ENCODE measurements at regions not wholly inside any gene's neighbourhood (a gene's known extent, or its start where the extent isn't known, plus 50 kb on each side); places are given as distances from the start of the nearest gene placed in this dataset.

DNA sequence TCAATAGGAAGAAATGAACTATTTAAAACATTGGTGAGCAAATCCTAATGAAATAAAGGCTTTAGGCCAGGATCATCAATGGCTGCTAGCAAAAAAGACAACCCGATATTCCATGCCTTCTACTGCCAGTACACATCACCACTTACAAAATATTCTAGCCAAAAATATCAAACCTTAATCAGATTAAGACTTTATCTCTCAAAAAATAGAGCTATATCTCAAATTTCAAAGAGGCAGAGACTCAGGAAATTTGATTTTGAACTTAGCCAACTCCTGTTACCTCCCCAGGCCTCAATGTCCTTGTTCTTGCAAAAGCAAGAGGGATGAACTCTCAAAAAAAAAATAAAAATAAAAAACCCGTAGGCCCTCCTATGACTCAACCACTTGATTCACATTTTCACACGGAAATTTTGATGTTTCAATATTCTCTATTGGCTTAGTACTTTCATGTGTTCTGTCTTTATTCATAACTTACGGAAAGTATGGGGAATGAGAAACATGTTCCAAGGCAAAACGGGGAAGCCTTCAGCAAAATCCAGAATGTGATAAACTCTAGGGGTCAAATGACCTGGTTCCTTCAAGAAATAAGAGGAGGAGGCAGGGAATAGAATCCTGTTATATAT, 273.3 kb upstream of the ZPLD1 start:
- DNase-seq = no peak

DNA sequence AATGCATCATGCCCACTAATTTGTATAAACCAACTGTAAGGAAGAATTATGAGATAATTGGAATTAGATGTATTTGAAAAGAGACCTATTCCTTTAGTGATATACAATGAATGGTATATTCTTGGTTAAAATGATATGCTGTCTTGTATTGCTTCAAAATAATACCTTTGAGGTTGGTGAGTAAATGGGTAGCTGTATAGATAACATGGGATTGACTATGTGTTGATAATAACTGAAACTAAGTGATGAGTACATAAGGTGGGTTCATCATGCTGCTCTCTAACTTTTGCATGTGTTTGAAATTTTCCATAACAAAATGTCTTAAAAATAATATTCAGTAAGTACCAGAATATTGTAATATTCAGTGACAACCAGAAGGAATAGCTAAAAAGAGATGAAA, 272.6 kb upstream of the ZPLD1 start:
- no peak for DNase-seq

DNA sequence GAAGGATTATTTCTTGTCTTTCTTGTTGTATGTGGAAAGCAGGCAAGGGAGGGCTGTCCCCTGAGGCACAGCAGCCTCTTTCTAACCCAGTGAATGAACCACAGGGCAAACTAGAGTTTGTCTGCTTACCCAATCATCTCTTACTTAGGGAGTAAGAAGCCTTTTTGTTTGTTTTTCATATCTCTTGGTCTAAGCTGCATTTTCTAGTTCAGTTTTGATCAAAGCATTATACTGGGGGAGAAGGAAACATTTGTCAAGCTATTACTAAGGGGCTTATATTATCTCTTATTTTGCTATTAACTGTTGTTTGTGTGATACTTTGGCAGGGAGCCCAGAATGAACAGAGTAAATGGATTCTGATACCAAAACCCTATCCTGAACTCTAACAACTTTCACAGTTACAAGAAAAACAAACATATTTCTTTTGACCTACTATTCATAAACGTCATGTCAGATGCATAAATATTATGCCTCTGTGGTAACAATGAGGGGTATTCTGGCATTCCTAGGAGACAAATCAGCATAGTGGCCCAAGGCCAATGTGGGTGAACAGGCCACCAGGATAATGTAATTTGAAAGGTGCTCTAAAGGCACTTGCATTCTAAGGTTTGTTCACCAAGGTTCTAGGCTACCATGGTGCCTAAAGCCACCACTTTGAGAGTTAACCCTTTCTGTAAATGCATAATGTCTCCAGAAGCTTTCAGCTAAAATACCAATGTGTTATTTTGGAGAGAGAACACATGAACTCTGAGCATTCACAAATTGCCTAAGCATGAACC, 271.6 kb upstream of the ZPLD1 start:
- DNase-seq = no peak

DNA sequence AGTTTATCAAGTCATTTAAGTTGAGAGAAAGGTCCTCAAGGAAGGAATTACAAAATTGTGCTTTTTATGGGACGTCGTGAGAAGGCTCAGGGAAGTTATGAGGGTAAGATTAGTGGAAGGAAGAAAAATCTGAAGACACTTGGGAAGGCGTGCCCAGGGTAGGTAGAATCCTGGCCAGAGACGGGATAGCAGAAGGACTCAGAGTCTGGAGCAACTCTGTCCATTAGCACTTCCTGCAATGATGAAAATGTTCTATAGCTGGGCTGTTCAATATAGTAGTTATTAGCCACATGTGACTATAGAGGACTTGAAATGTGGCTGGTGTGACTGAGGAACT, 271.0 kb upstream of the ZPLD1 start:
- DNase-seq = no peak

DNA sequence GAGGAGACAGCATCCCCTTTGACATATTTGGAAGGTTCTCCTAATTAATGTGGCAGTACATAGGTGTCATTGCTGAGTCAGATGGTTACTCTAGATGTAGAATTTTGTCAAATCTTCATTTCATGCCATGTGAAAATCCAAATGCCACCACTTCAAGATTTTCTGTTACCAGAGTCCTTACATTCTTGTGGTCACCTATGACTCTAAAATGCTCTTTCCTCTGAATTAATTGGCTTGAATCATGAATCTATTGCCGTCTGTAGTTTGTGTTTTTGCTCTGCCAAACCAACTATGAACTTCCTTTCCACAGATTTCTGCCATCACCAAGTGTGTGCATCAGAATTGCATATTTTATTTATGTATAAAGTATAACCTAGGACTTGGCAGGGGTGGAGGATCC, 269.4 kb upstream of the ZPLD1 start:
- no peak for DNase-seq

DNA sequence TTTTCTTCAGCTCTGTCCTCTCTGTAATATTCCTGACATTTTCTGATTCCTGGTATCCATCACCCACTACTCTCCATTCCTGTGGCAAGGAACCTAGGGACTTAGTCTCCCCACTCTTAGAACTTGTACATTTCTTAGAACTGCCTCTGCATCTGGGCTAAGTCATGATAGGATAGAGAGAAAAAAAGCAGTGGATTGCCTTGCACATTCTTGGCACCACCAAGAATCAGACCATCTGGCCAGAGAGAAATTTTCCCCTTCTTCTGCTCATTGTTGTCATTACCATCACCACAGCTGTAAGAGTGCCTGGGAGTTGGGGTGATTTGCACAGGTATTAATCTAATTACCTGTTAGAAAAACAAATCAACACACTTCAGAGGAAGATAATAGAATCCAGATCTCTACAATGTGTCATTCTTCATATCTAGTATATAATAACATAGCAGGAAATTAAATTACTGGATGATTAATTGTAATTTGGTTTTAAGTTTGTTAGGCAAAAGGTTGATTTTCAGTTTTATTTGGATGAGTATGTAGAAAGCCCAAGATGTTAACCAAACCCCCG, 264.8 kb upstream of the ZPLD1 start:
- no peak for DNase-seq

DNA sequence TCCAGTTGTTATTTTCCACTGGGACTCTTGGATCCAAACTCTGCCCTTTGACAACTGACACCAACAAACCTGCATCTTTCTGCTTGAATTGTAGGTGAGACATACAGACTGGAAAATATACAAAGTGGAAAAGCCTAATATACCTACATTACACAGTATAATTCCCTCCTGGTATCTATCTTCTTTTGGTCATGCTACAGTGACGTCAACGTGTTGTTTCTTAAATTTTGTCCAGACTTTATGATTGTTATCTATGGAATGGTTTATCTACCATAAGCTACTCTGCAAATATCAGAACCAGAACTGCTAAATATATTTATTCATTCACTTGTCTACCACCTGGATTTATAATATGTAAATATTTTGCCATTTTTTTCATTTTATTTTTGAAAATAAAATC, 264.3 kb upstream of the ZPLD1 start:
- no peak for DNase-seq

DNA sequence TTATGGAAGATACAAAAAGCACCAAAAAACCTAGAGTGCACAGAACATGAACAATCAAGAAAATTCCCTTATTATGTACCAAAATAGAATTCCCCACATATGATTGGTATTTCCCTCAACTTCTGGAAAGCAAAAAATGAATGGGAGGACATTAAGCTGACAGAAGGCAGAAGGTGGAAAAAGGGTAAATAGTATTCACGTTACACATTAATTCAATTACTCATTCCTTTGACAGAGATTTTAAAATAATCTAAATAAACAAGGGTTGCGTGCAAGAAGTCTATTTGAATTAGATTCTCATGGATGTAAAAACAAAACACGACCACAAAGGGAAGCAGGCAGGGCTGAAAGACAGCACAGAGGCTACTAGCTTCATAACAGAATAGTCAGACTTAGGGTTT, 260.5 kb upstream of the ZPLD1 start:
- no peak for DNase-seq

DNA sequence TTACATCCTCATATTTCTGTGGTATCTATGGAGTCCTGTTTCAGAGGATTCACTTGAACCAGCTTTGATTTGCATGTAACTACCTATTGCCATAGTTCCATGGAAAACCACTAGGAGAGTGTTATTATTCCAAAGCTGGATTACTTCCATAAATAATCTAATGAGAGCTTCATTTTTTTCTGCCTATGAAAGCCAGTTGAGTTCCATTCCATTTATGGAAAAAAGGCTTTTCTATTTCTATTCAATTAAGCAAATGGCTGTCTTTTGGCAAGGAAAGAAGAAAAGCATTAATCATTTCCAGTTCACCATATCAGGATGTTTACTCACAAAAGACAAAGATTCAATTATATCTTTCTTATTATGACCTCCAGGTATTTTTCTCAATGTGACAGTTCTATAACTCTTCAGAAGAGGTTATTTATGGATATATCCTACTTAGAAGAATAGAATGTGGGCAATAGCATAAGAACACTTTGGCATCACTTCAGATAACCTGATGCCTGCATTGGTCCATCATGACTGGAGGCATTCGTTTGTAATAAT, 259.9 kb upstream of the ZPLD1 start:
- DNase-seq = no peak

DNA sequence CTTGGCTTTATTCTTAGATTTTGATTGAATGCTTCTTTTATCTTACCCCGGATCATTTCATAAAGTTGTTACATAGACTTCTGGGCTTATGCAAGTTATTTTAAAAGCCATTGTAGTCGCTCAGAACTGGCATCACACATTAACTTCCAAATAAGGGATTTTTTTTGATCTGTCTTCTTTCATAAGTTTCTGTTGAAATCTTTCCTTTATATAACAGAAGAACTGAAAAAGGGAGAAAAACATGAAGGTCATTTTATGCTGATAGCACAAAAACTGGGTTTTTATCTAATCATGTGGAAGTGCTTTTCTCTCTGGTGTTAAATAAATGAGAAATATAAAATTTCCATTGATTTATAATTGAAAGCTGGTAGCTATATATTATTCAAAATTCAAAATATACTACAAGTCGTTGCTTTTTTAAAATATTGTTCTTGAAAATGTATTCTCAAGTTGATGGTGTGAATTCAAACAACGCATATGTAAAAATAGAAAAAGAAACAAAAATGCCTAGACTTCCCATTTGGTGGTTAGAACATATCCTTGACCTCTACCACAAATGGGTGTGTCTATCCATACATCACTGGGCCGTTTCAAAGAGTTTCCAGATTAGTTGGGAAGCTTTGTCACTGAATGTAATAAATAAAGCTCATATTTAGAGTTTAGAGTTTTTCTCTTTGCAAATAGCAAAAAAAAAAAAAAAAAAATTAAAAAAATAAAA, 258.3 kb upstream of the ZPLD1 start:
- DNase-seq = no peak

DNA sequence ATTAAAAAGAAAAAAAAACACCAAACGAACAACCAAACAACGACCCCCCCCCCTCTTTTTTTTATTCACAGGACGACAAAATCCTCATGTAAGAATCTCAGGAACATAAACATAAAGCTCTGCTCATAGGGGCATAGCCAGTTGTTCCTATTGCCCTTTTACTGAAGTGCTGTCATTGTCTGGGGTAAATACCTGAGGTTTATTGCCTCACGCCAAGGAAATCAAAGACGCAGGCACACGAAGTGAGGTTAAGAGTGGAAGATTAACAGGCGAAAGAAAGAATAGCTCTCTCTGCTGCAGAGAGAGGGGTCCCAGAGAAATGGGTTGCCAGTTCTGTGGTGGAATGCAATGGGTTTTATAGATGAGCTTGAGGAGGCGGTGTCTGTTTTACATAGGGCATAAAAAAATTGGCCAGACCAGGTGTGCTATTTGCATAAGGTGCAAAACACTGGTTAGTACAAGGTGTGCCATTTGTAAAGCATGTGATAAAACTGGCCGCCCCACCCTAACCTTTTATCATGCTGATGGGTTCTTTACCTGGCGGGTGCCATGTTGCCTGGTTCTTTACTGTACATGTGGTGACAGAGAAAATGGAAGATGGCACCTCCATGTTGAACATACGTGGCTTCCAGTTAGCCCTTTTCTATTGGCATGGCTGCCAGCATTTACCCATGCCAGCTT, 257.6 kb upstream of the ZPLD1 start:
- no peak for DNase-seq

DNA sequence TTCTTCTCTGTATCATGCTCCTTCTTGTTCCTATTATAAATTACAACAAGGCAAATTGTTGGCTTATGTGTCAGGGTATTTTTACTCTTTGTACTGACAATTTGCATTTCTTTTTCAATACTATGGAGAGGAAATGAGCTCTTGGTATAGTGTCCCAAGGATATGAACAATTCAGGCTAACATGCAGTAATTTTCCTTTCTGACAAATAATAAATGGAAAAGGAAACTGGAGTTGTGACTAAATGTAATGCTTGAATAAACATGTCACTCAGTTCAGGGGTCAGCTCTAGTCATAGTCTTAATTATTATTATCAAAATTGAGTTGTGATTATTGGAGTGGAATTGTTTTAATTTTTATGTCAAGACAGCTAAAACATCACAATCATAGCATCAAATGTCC, 256.0 kb upstream of the ZPLD1 start:
- DNase-seq = no peak

DNA sequence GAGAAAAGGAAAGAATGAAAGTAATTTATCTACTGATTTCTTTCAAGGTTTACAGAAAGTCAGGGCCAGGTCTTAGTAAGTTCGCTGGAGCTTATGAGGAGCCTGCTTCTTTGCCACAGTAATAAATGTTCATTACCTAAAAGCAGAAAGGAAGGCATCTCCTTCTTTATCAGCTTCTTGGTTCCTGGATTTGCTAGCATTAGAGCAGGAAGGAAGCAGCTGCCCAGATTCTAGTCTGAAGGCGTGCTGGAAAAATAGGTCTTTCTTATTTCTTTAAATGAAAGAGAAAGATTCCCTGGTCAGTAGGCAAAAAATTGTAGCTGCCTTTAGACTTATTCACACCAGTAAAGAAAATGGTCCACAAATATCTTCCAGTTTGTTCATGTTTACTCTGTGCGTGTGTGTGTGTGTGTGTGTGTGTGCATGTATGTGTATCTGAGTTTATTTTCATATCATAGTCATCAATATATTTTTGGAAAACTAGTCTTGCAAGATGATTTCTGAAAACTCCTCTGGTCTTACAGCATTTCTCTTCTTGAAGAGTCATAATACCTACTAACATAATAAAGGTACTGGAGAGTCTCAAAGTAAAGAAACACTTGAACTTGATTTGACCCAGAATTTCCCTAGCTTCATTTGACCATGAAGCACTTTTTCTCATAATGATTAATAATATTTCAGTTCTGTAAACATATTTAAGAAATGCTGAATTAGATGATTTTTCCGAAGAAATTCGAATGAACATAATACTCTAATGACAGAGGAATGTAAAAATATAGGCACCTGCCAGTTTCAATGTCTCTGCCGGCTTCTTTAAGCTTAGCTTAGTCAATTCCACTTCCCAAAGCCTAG, 255.3 kb upstream of the ZPLD1 start:
- DNase-seq = no peak

DNA sequence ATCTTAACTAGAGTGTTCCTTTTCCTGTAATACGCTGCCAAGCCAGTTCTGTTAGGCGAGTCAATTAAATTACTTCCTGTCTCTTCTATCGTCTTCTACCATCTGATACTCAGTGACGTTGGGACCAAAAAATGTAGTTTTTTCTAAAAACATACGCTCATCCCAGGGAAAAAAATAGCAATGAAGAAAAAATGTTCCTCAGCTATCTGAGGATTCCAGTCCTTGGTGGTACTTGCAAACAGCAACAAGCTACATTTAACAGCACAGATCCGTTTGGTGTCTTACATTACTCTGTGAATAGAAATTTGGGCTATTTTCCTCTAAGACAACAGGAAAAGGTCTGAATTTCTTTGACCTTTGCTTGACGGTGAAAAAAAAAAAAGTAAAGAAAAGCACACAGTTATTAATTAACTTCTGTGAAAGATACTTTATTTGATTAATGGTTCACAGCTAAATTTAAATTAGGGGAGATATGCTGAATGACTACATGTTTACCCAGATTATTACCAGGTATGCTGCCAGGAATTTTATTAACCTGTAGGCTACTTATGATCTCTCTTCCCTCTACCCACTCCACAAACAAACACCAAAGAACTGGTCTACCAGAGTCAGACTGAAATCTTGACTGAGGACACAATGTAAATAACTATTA, 254.4 kb upstream of the ZPLD1 start:
- DNase-seq = no peak

DNA sequence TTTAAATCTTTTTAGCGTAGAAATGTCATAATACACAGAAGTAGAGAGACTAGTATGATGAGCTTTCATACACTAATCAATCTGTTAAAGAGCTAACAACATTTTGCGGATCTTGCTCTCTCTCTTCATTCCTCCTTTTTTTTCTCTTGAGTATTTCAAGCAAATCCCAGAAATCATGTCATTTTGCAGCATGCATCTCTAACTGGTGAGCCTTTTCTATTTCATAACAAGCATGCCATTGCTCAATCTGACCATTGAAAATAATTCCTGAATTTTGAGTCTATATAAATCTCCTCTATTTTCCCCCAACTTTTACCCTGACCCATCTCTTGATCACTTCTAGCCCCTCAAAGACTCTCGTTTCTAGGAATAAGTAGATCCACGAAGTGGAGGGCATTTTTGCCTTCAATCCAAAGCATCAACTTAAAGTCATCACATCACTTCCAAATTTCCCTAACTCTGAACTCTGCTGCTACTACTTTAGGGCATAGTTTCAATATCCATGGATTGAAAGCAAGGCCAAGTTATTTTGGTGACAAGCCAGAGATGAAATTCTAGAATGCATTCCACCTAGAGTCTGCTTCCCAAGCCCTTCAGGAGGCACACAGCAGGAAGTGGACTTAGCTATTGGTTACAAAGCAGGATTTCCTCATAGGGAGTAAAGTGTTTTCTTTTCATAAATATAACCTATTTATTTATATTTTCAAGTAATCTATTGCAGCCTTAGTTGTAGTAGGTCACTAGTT, 253.5 kb upstream of the ZPLD1 start:
- no peak for DNase-seq

DNA sequence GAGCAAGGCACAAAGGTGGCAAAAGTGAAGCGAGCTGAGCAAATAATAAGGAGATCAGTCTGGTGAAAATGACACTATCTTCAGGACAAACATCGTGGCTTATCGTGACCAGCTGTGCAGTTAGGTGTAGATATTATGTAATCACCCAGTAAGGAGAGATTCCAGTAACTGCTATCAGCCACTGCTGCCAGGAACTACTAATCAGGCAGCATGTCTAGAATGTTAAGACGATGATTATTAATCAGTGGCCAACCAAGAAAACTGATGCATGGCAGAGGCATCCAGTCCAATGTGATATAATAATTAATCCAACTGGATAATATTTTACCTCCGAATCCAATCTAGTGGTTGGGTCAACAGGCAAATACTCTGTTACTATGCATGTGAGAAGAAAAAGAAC, 252.7 kb upstream of the ZPLD1 start:
- DNase-seq = no peak

DNA sequence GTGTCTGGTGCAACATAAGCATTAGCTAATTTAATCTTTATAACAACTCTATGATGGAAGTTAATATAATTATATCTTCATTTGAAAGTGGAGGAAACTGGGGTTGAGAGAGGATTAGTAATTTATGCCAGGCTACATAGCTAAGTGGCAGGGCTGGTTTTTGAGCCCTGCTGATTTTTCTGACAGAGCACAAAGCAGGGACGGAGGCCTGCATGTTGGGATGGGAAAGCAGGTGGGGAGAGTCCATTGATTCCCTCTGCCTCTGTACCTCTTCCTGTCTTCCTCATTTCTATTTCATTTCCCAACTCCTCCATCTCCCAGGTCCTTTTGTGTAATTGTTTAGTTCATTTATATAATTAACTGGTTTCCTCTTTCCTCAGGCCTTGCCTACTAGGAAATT, 251.6 kb upstream of the ZPLD1 start:
- no peak for DNase-seq

DNA sequence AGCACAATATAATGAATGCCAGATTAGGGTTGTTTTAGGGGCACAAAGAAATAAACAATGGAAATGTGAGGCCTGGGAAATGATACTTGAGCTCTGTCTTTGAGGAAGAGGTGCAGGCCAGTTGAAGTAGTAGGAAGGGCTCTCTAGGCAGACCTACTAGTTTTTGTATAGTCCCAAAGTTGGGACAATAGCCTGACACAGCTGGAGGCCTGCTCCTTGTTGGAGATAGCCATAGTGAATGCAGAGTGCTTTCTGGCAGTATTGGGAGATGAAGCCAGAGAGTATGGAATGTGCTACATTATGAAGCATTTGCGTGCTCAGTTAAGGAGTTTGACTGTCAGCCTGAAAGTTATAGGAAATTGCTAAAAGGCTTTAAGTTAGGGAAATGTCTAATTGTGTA, 251.2 kb upstream of the ZPLD1 start:
- DNase-seq = no peak

DNA sequence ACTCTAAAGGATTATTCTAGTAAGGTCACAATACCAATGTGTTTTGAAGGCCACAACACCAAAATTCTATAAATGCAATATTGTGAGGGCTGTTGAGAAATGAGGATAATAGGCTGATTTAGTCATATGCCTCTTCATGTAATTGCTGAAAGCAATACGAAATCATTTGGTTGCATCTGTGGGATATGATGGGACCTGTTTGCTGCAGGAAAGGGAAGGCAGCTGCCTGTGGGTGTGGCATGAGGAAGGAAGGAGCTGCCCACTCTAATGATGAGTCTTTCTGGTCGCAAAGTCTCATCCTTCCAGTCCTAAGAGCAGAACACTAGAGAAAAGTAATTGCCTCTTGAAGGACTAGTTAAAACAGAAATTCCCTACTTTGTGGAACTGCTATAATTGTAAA, 245.3 kb upstream of the ZPLD1 start:
- DNase-seq = no peak

DNA sequence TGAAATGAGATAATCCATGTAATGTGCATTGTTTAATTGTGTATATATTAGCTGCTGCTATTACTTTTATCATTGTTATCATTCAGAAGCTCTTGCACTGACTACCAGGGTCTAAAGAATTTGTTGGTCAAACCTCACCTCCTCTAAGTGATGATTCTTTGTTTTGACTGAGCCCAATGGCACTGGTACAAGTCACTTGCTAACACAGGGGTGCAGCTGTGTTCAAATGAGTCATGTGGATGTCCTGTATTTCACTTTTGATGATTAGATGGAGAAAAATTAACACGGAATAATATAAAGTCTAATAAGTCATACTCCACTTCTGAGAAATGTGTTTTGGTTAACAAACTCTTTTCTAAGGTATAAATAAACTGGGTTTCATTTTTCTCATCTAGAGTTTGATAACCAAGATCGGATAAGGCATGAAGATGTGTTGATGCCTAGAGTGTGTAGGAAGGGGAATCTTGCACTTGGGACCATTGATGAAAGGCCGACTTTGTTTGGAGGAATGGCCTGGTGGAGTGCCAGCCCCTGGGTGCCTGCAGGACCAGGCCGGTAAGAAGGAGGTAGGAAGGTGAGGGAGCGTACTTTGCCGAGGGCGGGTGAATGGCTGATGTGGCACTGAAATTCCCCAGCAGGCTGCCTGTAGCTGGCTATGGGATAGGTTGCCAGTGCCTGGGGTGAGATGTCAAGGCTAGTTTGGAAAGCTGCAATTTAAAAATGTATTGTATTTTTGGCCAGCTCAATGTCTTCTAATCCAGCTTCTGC, 244.7 kb upstream of the ZPLD1 start:
- no peak for DNase-seq
